A673 (cell line): ENCODE measurements at regions not wholly inside any gene's neighbourhood (a gene's known extent, or its start where the extent isn't known, plus 50 kb on each side); places are given as distances from the start of the nearest gene placed in this dataset.

ENCODE experiments used
- CTCF ChIP-seq: fragments of 300-800, 200-600 bp; sonication (generic); conservative IDR thresholded peaks from 2 replicates; pipeline ENCODE4 v1.5.1; 2017; ENCODE audit warnings: low read depth, mild to moderate bottlenecking, antibody characterized with exemption, low read length, moderate library complexity, mixed read lengths
- EZH2 ChIP-seq: fragments of 200-600 bp; sonication (generic); IDR thresholded peaks from 2 replicates; pipeline ENCODE4 v1.6.1; 2017; ENCODE audit warnings: borderline replicate concordance, low read depth, mild to moderate bottlenecking, mixed read lengths, antibody characterized with exemption, low read length; ENCODE audit not compliant: poor library complexity, severe bottlenecking

- TF ChIP-seq EZH2 (no peak), CTCF (no peak)
These were observed 90.8 kb upstream of the TMPRSS2 start for GRCh38 chr21:41598561-41599431.
